Keratinocyte (primary cell): ENCODE measurements at regions not wholly inside any gene's neighbourhood (a gene's known extent, or its start where the extent isn't known, plus 50 kb on each side); places are given as distances from the start of the nearest gene placed in this dataset.
"Not testable (repeated sequence)": the region's sequence is repeated elsewhere in the genome, so short reads cannot be mapped to it uniquely, and the experiment has no call there.

Experiments used
- DNase-seq: peaks from one replicate; pipeline ENCODE4 v3.0.0-alpha.2; 2011; ENCODE audit warnings: low read depth, missing footprints, low spot score
- FAIRE-seq: peaks from 2 replicates; lab custom pipeline; 2011; peaks lifted over from hg19 to GRCh38; lab: Jason Lieb, UNC
- H2AFZ ChIP-seq: 2 replicates; pipeline ENCODE4 v1.6.0; 2012; ENCODE audit warnings: low read length, control low read depth, inconsistent platforms; ENCODE audit not compliant: control insufficient read depth
- H3K27ac ChIP-seq: 2 replicates; pipeline ENCODE4 v1.5.1; 2011; ENCODE audit warnings: low read length; ENCODE audit not compliant: control insufficient read depth, insufficient read depth
- H3K27me3 ChIP-seq: 3 replicates; pipeline ENCODE4 v1.6.0; 2011; ENCODE audit warnings: low read length; ENCODE audit not compliant: control insufficient read depth, insufficient read depth; ENCODE audit errors: extremely low read depth
- H3K36me3 ChIP-seq, 2 experiments: 2 replicates in 1 of 2; 3 replicates in 1 of 2; pipeline ENCODE4 v1.5.1; 2011; ENCODE audit warnings: low read length in 2 of 2, mild to moderate bottlenecking in 1 of 2; ENCODE audit not compliant: control insufficient read depth in 2 of 2, insufficient read depth in 2 of 2; ENCODE audit errors: extremely low read depth in 1 of 2
- H3K4me1 ChIP-seq: 3 replicates; pipeline ENCODE4 v1.5.1; 2011; ENCODE audit warnings: low read length; ENCODE audit not compliant: control insufficient read depth, insufficient read depth; ENCODE audit errors: extremely low read depth
- H3K4me2 ChIP-seq: 3 replicates; pipeline ENCODE4 v1.6.0; 2011; ENCODE audit warnings: low read depth, low read length; ENCODE audit not compliant: control insufficient read depth, insufficient read depth; ENCODE audit errors: extremely low read depth
- H3K4me3 ChIP-seq, 3 experiments: fragments of 200-600 bp in 1 of 3; sonication (generic) in 1 of 3; 2 replicates in 2 of 3; 3 replicates in 1 of 3; pipeline ENCODE4 v1.5.1; 2011 to 2016; ENCODE audit warnings: low read length in 3 of 3, mild to moderate bottlenecking in 3 of 3, control low read depth in 2 of 3, inconsistent platforms in 1 of 3, low read depth in 1 of 3, mixed read lengths in 1 of 3, mixed run types in 1 of 3, moderate library complexity in 1 of 3; ENCODE audit not compliant: control insufficient read depth in 2 of 3, insufficient read depth in 2 of 3; ENCODE audit errors: extremely low read depth in 1 of 3
- H3K79me2 ChIP-seq: 2 replicates; pipeline ENCODE4 v1.6.0; 2012; ENCODE audit warnings: low read length; ENCODE audit not compliant: control insufficient read depth, insufficient read depth
- H3K9ac ChIP-seq: 3 replicates; pipeline ENCODE4 v1.6.0; 2011; ENCODE audit warnings: low read length; ENCODE audit not compliant: control insufficient read depth, insufficient read depth; ENCODE audit errors: extremely low read depth
- H3K9me1 ChIP-seq: 3 replicates; pipeline ENCODE4 v1.6.0; 2011; ENCODE audit warnings: low read length; ENCODE audit not compliant: control insufficient read depth, insufficient read depth; ENCODE audit errors: extremely low read depth
- H3K9me3 ChIP-seq: 2 replicates; pipeline ENCODE4 v1.5.1; 2012; ENCODE audit warnings: low read depth, low read length; ENCODE audit not compliant: control insufficient read depth
- H4K20me1 ChIP-seq: 3 replicates; pipeline ENCODE4 v1.6.0; 2011; ENCODE audit warnings: low read length; ENCODE audit not compliant: control insufficient read depth, insufficient read depth; ENCODE audit errors: extremely low read depth
- CTCF ChIP-seq, 3 experiments: IDR thresholded peaks in 1 of 3; conservative IDR thresholded peaks in 1 of 3; optimal IDR thresholded peaks in 1 of 3; 2 replicates in 2 of 3; 3 replicates in 1 of 3; pipeline versions ENCODE3 to v1.5.1; 2011; ENCODE audit warnings: low read length in 3 of 3, mild to moderate bottlenecking in 3 of 3, moderate library complexity in 2 of 3, control low read depth in 1 of 3, inconsistent platforms in 1 of 3; ENCODE audit not compliant: insufficient read depth in 2 of 3; ENCODE audit errors: extremely low read depth in 1 of 3
- EZH2 ChIP-seq: IDR thresholded peaks from one replicate; pipeline ENCODE4 v1.6.1; 2012; ENCODE audit warnings: inconsistent platforms, mild to moderate bottlenecking, low read length, moderate library complexity
- dilution Hi-C: fragments of 300-500 bp; cut with MboI; formaldehyde crosslinking; loops from one replicate; pipeline ENCODE4 v1.7.0; 2020; ENCODE audit warnings: low sequenced_read_pairs; ENCODE audit not compliant: extremely low pct_ligation_motif_present

- Histone ChIP-seq H3K27me3 (no peaks in the 10 kb centered on the region), H3K9me3 (no peaks in the 10 kb centered on the region), H3K9ac (no peak overlapping the region), H3K36me3 (no peaks in the 10 kb centered on the region), H2AFZ (no peak overlapping the region), H3K4me1 (peaks cover 14% of the 10 kb centered on the region), H3K79me2 (no peaks in the 10 kb centered on the region), H3K27ac (no peak overlapping the region), H4K20me1 (no peaks in the 10 kb centered on the region), H3K4me2 (no peak overlapping the region), H3K4me3 (no peak overlapping the region), H3K9me1 (no peaks in the 10 kb centered on the region)
- no peak for FAIRE-seq
- dilution Hi-C loops = no loop called here
- no peak for DNase-seq
- no peak for TF ChIP-seq EZH2
Measured at GRCh38 chr11:15845261-15845660, 511.1 kb downstream of the SOX6 start.

DNA sequence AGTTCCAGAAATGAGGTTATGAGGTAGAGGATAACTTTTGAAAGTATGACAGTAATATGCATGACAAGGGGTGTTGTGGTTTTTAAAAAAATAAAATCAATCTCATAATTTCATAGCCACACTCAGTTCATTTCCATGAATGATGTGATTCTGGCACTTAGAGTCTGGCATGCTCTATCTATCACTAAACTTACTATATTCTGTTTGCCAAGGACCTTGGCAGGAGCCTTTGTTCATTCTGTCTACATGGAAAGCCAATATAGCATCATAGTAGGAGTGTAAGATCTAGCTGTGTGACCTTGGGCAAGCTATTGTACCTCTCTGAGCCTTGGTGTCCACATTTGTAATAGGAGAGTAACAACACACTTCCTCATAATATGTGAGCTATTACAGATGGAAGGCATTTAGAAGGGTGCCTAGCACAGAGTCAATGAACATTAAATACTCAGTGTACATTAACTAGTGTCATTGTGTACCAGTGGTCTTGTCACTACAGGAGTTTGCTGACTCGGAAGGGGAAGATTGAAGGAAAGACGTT, 507.6 kb downstream of the SOX6 start:
- H3K9ac ChIP-seq = no peak overlapping the region
- no peak overlapping the region for H3K4me3 ChIP-seq
- dilution Hi-C loops = no loop called here
- DNase-seq (no peak), FAIRE-seq (no peak)
- no peaks in the 10 kb centered on the region for H3K9me3 ChIP-seq
- no peak overlapping the region for H3K27ac ChIP-seq
- no peaks in the 10 kb centered on the region for H4K20me1 ChIP-seq
- TF ChIP-seq CTCF (optimal IDR thresholded peaks at IDR 0.05 in 1 of 3, IDR thresholded peaks at IDR 0.05 in 1 of 3, conservative IDR thresholded peaks at IDR 0.05 in 1 of 3; ENCODE audit: extremely low read depth in 1 of 3, insufficient read depth in 2 of 3, low read length in 3 of 3) (no peak), EZH2 (no peak)
- H3K4me2 ChIP-seq = no peak overlapping the region
- no peaks in the 10 kb centered on the region for H3K79me2 ChIP-seq
- no peaks in the 10 kb centered on the region for H3K9me1 ChIP-seq
- H2AFZ ChIP-seq = no peak overlapping the region
- no peaks in the 10 kb centered on the region for H3K27me3 ChIP-seq
- H3K36me3 ChIP-seq = no peaks in the 10 kb centered on the region
- peaks cover 1% of the 10 kb centered on the region for H3K4me1 ChIP-seq

DNA sequence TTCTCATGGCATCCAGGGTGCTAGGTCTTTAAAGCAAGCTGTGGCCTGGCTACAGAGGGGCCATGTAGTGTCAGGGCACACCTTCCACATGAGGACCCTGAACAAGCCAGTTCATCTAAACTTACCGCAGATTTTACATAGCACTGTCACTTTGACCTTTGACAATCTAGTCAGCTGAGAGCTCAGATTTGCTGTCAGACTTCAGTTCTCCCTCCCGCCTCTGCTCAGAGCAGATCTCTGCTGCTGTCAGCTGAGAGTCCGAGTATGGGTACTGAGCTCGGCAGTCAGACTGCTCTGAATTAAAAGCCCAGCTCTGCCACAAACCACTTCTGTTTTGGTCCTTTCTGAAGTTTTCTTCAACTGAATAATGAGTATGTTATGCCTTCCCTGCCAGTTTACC, 507.1 kb downstream of the SOX6 start:
- H3K4me3 ChIP-seq = no peak overlapping the region
- FAIRE-seq (no peak), DNase-seq (no peak)
- dilution Hi-C loops = no loop called here
- H3K4me2 ChIP-seq = no peak overlapping the region
- no peaks in the 10 kb centered on the region for H3K9me1 ChIP-seq
- H3K4me1 ChIP-seq = no peaks in the 10 kb centered on the region
- no peak overlapping the region for H2AFZ ChIP-seq
- H3K36me3 ChIP-seq = no peaks in the 10 kb centered on the region
- no peak overlapping the region for H3K27ac ChIP-seq
- no peak for TF ChIP-seq CTCF (optimal IDR thresholded peaks at IDR 0.05 in 1 of 3, IDR thresholded peaks at IDR 0.05 in 1 of 3, conservative IDR thresholded peaks at IDR 0.05 in 1 of 3; ENCODE audit: extremely low read depth in 1 of 3, insufficient read depth in 2 of 3, low read length in 3 of 3)
- no peak for TF ChIP-seq EZH2
- H3K79me2 ChIP-seq = no peaks in the 10 kb centered on the region
- H3K9me3 ChIP-seq = no peaks in the 10 kb centered on the region
- H4K20me1 ChIP-seq = no peaks in the 10 kb centered on the region
- no peak overlapping the region for H3K9ac ChIP-seq
- H3K27me3 ChIP-seq = no peaks in the 10 kb centered on the region

GRCh38 chr11:15850335-15850734, 506.0 kb downstream of the SOX6 start:
- H4K20me1 ChIP-seq, H3K9ac ChIP-seq, H3K4me3 ChIP-seq, H2AFZ ChIP-seq, H3K4me2 ChIP-seq, H3K27me3 ChIP-seq, H3K36me3 ChIP-seq, H3K27ac ChIP-seq, dilution Hi-C loops, FAIRE-seq, H3K79me2 ChIP-seq, H3K4me1 ChIP-seq, DNase-seq, H3K9me1 ChIP-seq, H3K9me3 ChIP-seq: not testable (repeated sequence)
